Epithelial cell of esophagus (primary cell): ENCODE measurements at regions not wholly inside any gene's neighbourhood (a gene's known extent, or its start where the extent isn't known, plus 50 kb on each side); places are given as distances from the start of the nearest gene placed in this dataset.

ENCODE experiments used
- DNase-seq: peaks from one replicate; pipeline ENCODE4 v3.0.0; 2010; ENCODE audit warnings: low read depth
- H3K4me3 ChIP-seq: 2 replicates; pipeline ENCODE4 v1.5.1; 2011; ENCODE audit warnings: mild to moderate bottlenecking, low read length, control low read depth
- CTCF ChIP-seq: IDR thresholded peaks from 2 replicates; pipeline ENCODE4 v1.5.1; 2011; ENCODE audit warnings: low read depth, mild to moderate bottlenecking, low read length, control low read depth, inconsistent platforms; ENCODE audit not compliant: insufficient read depth; ENCODE audit errors: missing control alignments

- H3K4me3 ChIP-seq, result no peak overlapping the region
- DNase-seq, result no peak
- no peak for TF ChIP-seq CTCF
These were observed 165.0 kb downstream of the CHST1 start for GRCh38 chr11:45500451-45500850.

GRCh38 chr11:45494738-45495137 lies 170.7 kb downstream of the CHST1 start:
- DNase-seq, result no peak
- no peak for TF ChIP-seq CTCF
- H3K4me3 ChIP-seq, result no peak overlapping the region

GRCh38 chr11:45489281-45489905 lies 176.0 kb downstream of the CHST1 start:
- no peak overlapping the region for H3K4me3 ChIP-seq
- no peak for DNase-seq
- TF ChIP-seq CTCF, result no peak

- no peak overlapping the region for H3K4me3 ChIP-seq
- no peak for TF ChIP-seq CTCF
- DNase-seq, result no peak
These were observed 179.0 kb downstream of the CHST1 start for GRCh38 chr11:45486461-45486860.

GRCh38 chr11:45485070-45485707 lies 180.2 kb downstream of the CHST1 start:
- no peak for DNase-seq

GRCh38 chr11:45484326-45484883 lies 181.0 kb downstream of the CHST1 start:
- TF ChIP-seq CTCF, result no peak
- no peak overlapping the region for H3K4me3 ChIP-seq
- DNase-seq, result no peak

More at GRCh38 chr11:45485070-45485707, 180.2 kb downstream of the CHST1 start:
- TF ChIP-seq CTCF, result no peak
- H3K4me3 ChIP-seq, result no peak overlapping the region
